Esophagus muscularis mucosa (tissue), 4 donors: ENCODE measurements at regions not wholly inside any gene's neighbourhood (a gene's known extent, or its start where the extent isn't known, plus 50 kb on each side); places are given as distances from the start of the nearest gene placed in this dataset.

Experiments
- DNase-seq: peaks from one replicate; pipeline ENCODE4 v3.0.0-alpha.2; 2017; ENCODE audit errors: extremely low spot score
- H3K27ac ChIP-seq, 4 donors: fragments of 200-600 bp; sonication (generic); replicated peaks in 1 of 4; 1 replicate in 3 of 4; 2 replicates in 1 of 4; pipeline ENCODE4 v1.5.1; 2016 to 2019; ENCODE audit warnings: mild to moderate bottlenecking in 1 of 4
- H3K27me3 ChIP-seq, 4 donors: fragments of 200-600 bp; sonication (generic); one replicate each; pipeline versions ENCODE4 v1.5.1 to v1.6.0; 2016 to 2019
- H3K36me3 ChIP-seq, 4 donors: fragments of 200-600 bp; sonication (generic); one replicate each; pipeline ENCODE4 v1.5.1; 2016 to 2019
- H3K4me1 ChIP-seq, 4 donors: fragments of 200-600 bp; sonication (generic); one replicate each; pipeline ENCODE4 v1.5.1; 2016 to 2019
- H3K4me3 ChIP-seq, 4 donors: fragments of 200-600 bp; sonication (generic); 1 replicate in 2 of 4; 2 replicates in 2 of 4; pipeline ENCODE4 v1.5.1; 2016 to 2019; ENCODE audit warnings: mild to moderate bottlenecking in 4 of 4, moderate library complexity in 1 of 4
- H3K9me3 ChIP-seq, 4 donors: fragments of 200-600 bp; sonication (generic); 1 replicate in 3 of 4; 2 replicates in 1 of 4; pipeline ENCODE4 v1.5.1; 2016 to 2019
- CTCF ChIP-seq, 3 experiments: fragments of 200-600 bp in 2 of 3; fragments of 450-650 bp in 1 of 3; sonication (generic) in 2 of 3; IDR thresholded peaks; one replicate each; pipeline ENCODE4 v1.5.1; 2017 to 2019; ENCODE audit warnings: antibody characterized with exemption in 3 of 3, mild to moderate bottlenecking in 2 of 3, moderate library complexity in 1 of 3
- EP300 ChIP-seq: sonication (generic); formaldehyde crosslinking; IDR thresholded peaks from one replicate; pipeline ENCODE4 v1.6.1; 2017; ENCODE audit warnings: antibody characterized with exemption
- POLR2A ChIP-seq: fragments of 450-650 bp; IDR thresholded peaks from one replicate; pipeline ENCODE4 v1.6.1; 2017; ENCODE audit warnings: antibody characterized with exemption, moderate library complexity, mild to moderate bottlenecking, low read depth
- POLR2AphosphoS5 ChIP-seq, 2 donors: sonication (generic); formaldehyde crosslinking; IDR thresholded peaks; one replicate each; pipeline ENCODE4 v1.6.1; 2017; ENCODE audit warnings: antibody characterized with exemption in 2 of 2
- WGBS: methylation state at CpG from one replicate; pipeline ENCODE4 v1.1.5; 2018; 5-methylcytosine and 5-hydroxymethylcytosine counted together
- intact Hi-C: fragments of 100-400 bp; cut with DNase I; formaldehyde crosslinking; loops from one replicate; pipeline ENCODE4 v1.15.1; 2023

- no peaks in the 10 kb centered on the region for H3K36me3 ChIP-seq
- no peaks in the 10 kb centered on the region for H3K27me3 ChIP-seq
- no peaks in the 10 kb centered on the region for H3K4me1 ChIP-seq
- H3K9me3 ChIP-seq = no peaks in the 10 kb centered on the region
- no peak overlapping the region for H3K4me3 ChIP-seq
- H3K27ac ChIP-seq = no peak overlapping the region
- TF ChIP-seq EP300 (no peak), POLR2AphosphoS5 (IDR thresholded peaks at IDR 0.05) (no peak), POLR2A (no peak), CTCF (IDR thresholded peaks at IDR 0.05) (no peak)
- no peak for DNase-seq
- WGBS = 88% methylated on average over 3 of the region's 3 CpGs
- intact Hi-C loops = no loop called here
Measured at GRCh38 chr1:220344745-220345144, 72.5 kb upstream of the RAB3GAP2 start.

- H3K4me1 ChIP-seq = no peaks in the 10 kb centered on the region
- no peak for DNase-seq
- no peaks in the 10 kb centered on the region for H3K9me3 ChIP-seq
- H3K27me3 ChIP-seq = no peaks in the 10 kb centered on the region
- no peak overlapping the region for H3K27ac ChIP-seq
- no peak overlapping the region for H3K4me3 ChIP-seq
- TF ChIP-seq POLR2A = no peak
- TF ChIP-seq CTCF (IDR thresholded peaks at IDR 0.05) = no peak
- no peak for TF ChIP-seq POLR2AphosphoS5 (IDR thresholded peaks at IDR 0.05)
- no peak for TF ChIP-seq EP300
- intact Hi-C loops = no loop called here
- 88% methylated on average over 5 of the region's 5 CpGs for whole genome bisulfite sequencing
- no peaks in the 10 kb centered on the region for H3K36me3 ChIP-seq
Measured at GRCh38 chr1:220342853-220343252, 70.6 kb upstream of the RAB3GAP2 start.

- Histone ChIP-seq H3K36me3 (no peaks in the 10 kb centered on the region), H3K27ac (no peak overlapping the region), H3K27me3 (no peaks in the 10 kb centered on the region), H3K4me1 (no peaks in the 10 kb centered on the region), H3K9me3 (no peaks in the 10 kb centered on the region), H3K4me3 (no peak overlapping the region)
- intact Hi-C loops = no loop called here
- no peak for DNase-seq
- TF ChIP-seq EP300 (no peak), POLR2A (no peak), CTCF (IDR thresholded peaks at IDR 0.05) (no peak), POLR2AphosphoS5 (IDR thresholded peaks at IDR 0.05) (no peak)
- WGBS = 42% methylated on average over 1 of the region's 1 CpG
Measured at GRCh38 chr1:220341126-220341525, 68.9 kb upstream of the RAB3GAP2 start.

GRCh38 chr1:220339581-220339980 is 67.3 kb upstream of the RAB3GAP2 start:
- 94% methylated on average over 1 of the region's 1 CpG for whole genome bisulfite sequencing
- no peak for TF ChIP-seq EP300
- TF ChIP-seq POLR2AphosphoS5 (IDR thresholded peaks at IDR 0.05) = no peak
- no peak for TF ChIP-seq POLR2A
- no peak for TF ChIP-seq CTCF (IDR thresholded peaks at IDR 0.05)
- Histone ChIP-seq H3K36me3 (no peaks in the 10 kb centered on the region), H3K4me1 (no peaks in the 10 kb centered on the region), H3K27ac (no peak overlapping the region), H3K4me3 (no peak overlapping the region), H3K27me3 (no peaks in the 10 kb centered on the region), H3K9me3 (no peaks in the 10 kb centered on the region)
- intact Hi-C loops = no loop called here
- DNase-seq = no peak

GRCh38 chr1:220338759-220339158 is 66.5 kb upstream of the RAB3GAP2 start:
- H3K36me3 ChIP-seq = no peaks in the 10 kb centered on the region
- H3K9me3 ChIP-seq = no peaks in the 10 kb centered on the region
- DNase-seq = no peak
- TF ChIP-seq CTCF (IDR thresholded peaks at IDR 0.05) = no peak
- TF ChIP-seq EP300 = no peak
- TF ChIP-seq POLR2A = no peak
- no peak for TF ChIP-seq POLR2AphosphoS5 (IDR thresholded peaks at IDR 0.05)
- H3K27me3 ChIP-seq = no peaks in the 10 kb centered on the region
- intact Hi-C loops = no loop called here
- WGBS = 86% methylated on average over 1 of the region's 1 CpG
- no peak overlapping the region for H3K27ac ChIP-seq
- H3K4me1 ChIP-seq = no peaks in the 10 kb centered on the region
- no peak overlapping the region for H3K4me3 ChIP-seq
